Astrocyte of the spinal cord (primary cell): ENCODE measurements at regions not wholly inside any gene's neighbourhood (a gene's known extent, or its start where the extent isn't known, plus 50 kb on each side); places are given as distances from the start of the nearest gene placed in this dataset.

Experiments used
- DNase-seq: peaks from one replicate; pipeline ENCODE4 v3.0.0; 2011; ENCODE audit warnings: low read depth, low spot score
- H3K4me3 ChIP-seq: 2 replicates; pipeline ENCODE4 v1.5.1; 2011; ENCODE audit warnings: low read depth, mild to moderate bottlenecking, low read length, moderate library complexity
- CTCF ChIP-seq: IDR thresholded peaks from 2 replicates; pipeline ENCODE4 v1.5.1; 2012; ENCODE audit warnings: low read depth, mild to moderate bottlenecking, low read length, inconsistent platforms
- in situ Hi-C: cut with HindIII; loops from 2 replicates; pipeline ENCODE4 v1.10.0; 2017; ENCODE audit warnings: low sequenced_read_pairs

GRCh38 chr13:62092536-62092935 lies 676.9 kb upstream of the PCDH20 start:
- in situ Hi-C loops, result no loop called here
- TF ChIP-seq CTCF, result no peak
- H3K4me3 ChIP-seq, result no peak overlapping the region
- no peak for DNase-seq

- no peak for DNase-seq
- no peak overlapping the region for H3K4me3 ChIP-seq
- TF ChIP-seq CTCF, result no peak
- in situ Hi-C loops, result no loop called here
Observed at GRCh38 chr13:62088165-62088564, 672.5 kb upstream of the PCDH20 start.

GRCh38 chr13:62087124-62087523 lies 671.5 kb upstream of the PCDH20 start:
- no peak for TF ChIP-seq CTCF
- in situ Hi-C loops, result no loop called here
- DNase-seq, result no peak
- H3K4me3 ChIP-seq, result no peak overlapping the region

- no peak for DNase-seq
Observed at GRCh38 chr13:62085337-62086229, 669.9 kb upstream of the PCDH20 start.

GRCh38 chr13:62084728-62085127 lies 669.1 kb upstream of the PCDH20 start:
- no peak for TF ChIP-seq CTCF
- in situ Hi-C loops, result no loop called here
- DNase-seq, result no peak

More at GRCh38 chr13:62085337-62086229, 669.9 kb upstream of the PCDH20 start:
- no peak for TF ChIP-seq CTCF
- in situ Hi-C loops, result no loop called here
- H3K4me3 ChIP-seq, result no peak overlapping the region

GRCh38 chr13:62067821-62068220 lies 652.2 kb upstream of the PCDH20 start:
- DNase-seq, result no peak
- H3K4me3 ChIP-seq, result no peak overlapping the region
- in situ Hi-C loops, result no loop called here
- TF ChIP-seq CTCF, result no peak

More at GRCh38 chr13:62084728-62085127, 669.1 kb upstream of the PCDH20 start:
- H3K4me3 ChIP-seq, result no peak overlapping the region
